K562 (cell line): ENCODE measurements at regions not wholly inside any gene's neighbourhood (a gene's known extent, or its start where the extent isn't known, plus 50 kb on each side); places are given as distances from the start of the nearest gene placed in this dataset.

Experiments used
- GABPA ChIP-seq: fragments of 200-800 bp; sonication (Bioruptor generic); conservative IDR thresholded peaks from 2 replicates; pipeline ENCODE4 v1.6.1; 2016; ENCODE audit warnings: low read depth, missing genetic modification characterization, missing compliant biosample characterization
- THRAP3 ChIP-seq: fragments of 450-650 bp; IDR thresholded peaks from 2 replicates; pipeline ENCODE4 v1.6.1; 2016; ENCODE audit warnings: mild to moderate bottlenecking, inconsistent platforms, borderline replicate concordance

GRCh38 chr14:82387699-82388098, 854.0 kb upstream of the SEL1L start:
- TF ChIP-seq GABPA (tag) (no peak), THRAP3 (no peak)
